ENCODE measurements at regions not wholly inside any gene's neighbourhood (a gene's known extent, or its start where the extent isn't known, plus 50 kb on each side); places are given as distances from the start of the nearest gene placed in this dataset.

- no peak for TF ChIP-seq RAD21 (IDR thresholded peaks at IDR 0.05; ENCODE audit: low read depth)
- no peak for TF ChIP-seq TCF12 (IDR thresholded peaks at IDR 0.05; ENCODE audit: low read depth)
- no peak for TF ChIP-seq USF1 (IDR thresholded peaks at IDR 0.05)
- no peak for TF ChIP-seq CEBPB (IDR thresholded peaks at IDR 0.05)
- TF ChIP-seq EGR1 (IDR thresholded peaks at IDR 0.05), result no peak
- no peak for TF ChIP-seq FOXM1 (IDR thresholded peaks at IDR 0.05; ENCODE audit: borderline replicate concordance, low read depth)
- no peak for TF ChIP-seq CREB1 (IDR thresholded peaks at IDR 0.05; ENCODE audit: low read depth)
- no peak for TF ChIP-seq REST (IDR thresholded peaks at IDR 0.05; ENCODE audit: low read depth)
- TF ChIP-seq EP300 (IDR thresholded peaks at IDR 0.05; ENCODE audit: borderline replicate concordance), result no peak
- TF ChIP-seq ZBTB7A (IDR thresholded peaks at IDR 0.05; ENCODE audit: low read depth), result no peak
- no peak for TF ChIP-seq NFIC (IDR thresholded peaks at IDR 0.05)
- TF ChIP-seq TAF1 (IDR thresholded peaks at IDR 0.05; ENCODE audit: low read depth), result no peak
- TF ChIP-seq YY1 (IDR thresholded peaks at IDR 0.05; ENCODE audit: low read depth), result no peak
- no peak for TF ChIP-seq TEAD4 (IDR thresholded peaks at IDR 0.05)
- TF ChIP-seq MAX (IDR thresholded peaks at IDR 0.05), result no peak
These were observed 928.0 kb upstream of the FAT3 start for GRCh38 chr11:91296629-91297028.

GRCh38 chr11:91295591-91295990 is 929.0 kb upstream of the FAT3 start:
- TF ChIP-seq RAD21 (IDR thresholded peaks at IDR 0.05; ENCODE audit: low read depth) (no peak), TCF12 (IDR thresholded peaks at IDR 0.05; ENCODE audit: low read depth) (no peak), ZBTB7A (IDR thresholded peaks at IDR 0.05; ENCODE audit: low read depth) (no peak), CEBPB (IDR thresholded peaks at IDR 0.05) (no peak), CREB1 (IDR thresholded peaks at IDR 0.05; ENCODE audit: low read depth) (no peak), MAX (IDR thresholded peaks at IDR 0.05) (no peak), REST (IDR thresholded peaks at IDR 0.05; ENCODE audit: low read depth) (no peak), YY1 (IDR thresholded peaks at IDR 0.05; ENCODE audit: low read depth) (no peak), NFIC (IDR thresholded peaks at IDR 0.05) (no peak), TEAD4 (IDR thresholded peaks at IDR 0.05) (no peak), TAF1 (IDR thresholded peaks at IDR 0.05; ENCODE audit: low read depth) (no peak), FOXM1 (IDR thresholded peaks at IDR 0.05; ENCODE audit: borderline replicate concordance, low read depth) (no peak), EP300 (IDR thresholded peaks at IDR 0.05; ENCODE audit: borderline replicate concordance) (no peak)

GRCh38 chr11:91293119-91293518 is 931.5 kb upstream of the FAT3 start:
- TF ChIP-seq TCF12 (IDR thresholded peaks at IDR 0.05; ENCODE audit: low read depth), result no peak

GRCh38 chr11:91272089-91272488 is 952.5 kb upstream of the FAT3 start:
- TF ChIP-seq EGR1 (IDR thresholded peaks at IDR 0.05) (no peak), ZBTB7A (IDR thresholded peaks at IDR 0.05; ENCODE audit: low read depth) (no peak), CEBPB (IDR thresholded peaks at IDR 0.05) (no peak), TEAD4 (IDR thresholded peaks at IDR 0.05) (no peak), FOXM1 (IDR thresholded peaks at IDR 0.05; ENCODE audit: borderline replicate concordance, low read depth) (no peak), CREB1 (IDR thresholded peaks at IDR 0.05; ENCODE audit: low read depth) (no peak), NFIC (IDR thresholded peaks at IDR 0.05) (no peak), REST (IDR thresholded peaks at IDR 0.05; ENCODE audit: low read depth) (no peak), MAX (IDR thresholded peaks at IDR 0.05) (no peak), EP300 (IDR thresholded peaks at IDR 0.05; ENCODE audit: borderline replicate concordance) (no peak), USF1 (IDR thresholded peaks at IDR 0.05) (no peak), YY1 (IDR thresholded peaks at IDR 0.05; ENCODE audit: low read depth) (no peak), TCF12 (IDR thresholded peaks at IDR 0.05; ENCODE audit: low read depth) (no peak)

Measured in Ishikawa (cell line).